Adrenal gland (tissue), 5 donors: ENCODE measurements at regions not wholly inside any gene's neighbourhood (a gene's known extent, or its start where the extent isn't known, plus 50 kb on each side); places are given as distances from the start of the nearest gene placed in this dataset.

ENCODE experiments used
- POLR2A ChIP-seq, 2 donors: fragments of 450-650 bp; IDR thresholded peaks; one replicate each; pipeline ENCODE4 v1.6.1; 2017; ENCODE audit warnings: antibody characterized with exemption in 2 of 2, mild to moderate bottlenecking in 2 of 2, moderate library complexity in 1 of 2
- TF ChIP-seq, protein P1 (sequence below), 6 experiments: fragments of 450-650 bp in 4 of 6; fragments of 200-600 bp in 2 of 6; sonication (generic) in 1 of 6; IDR thresholded peaks; 1 replicate in 5 of 6; 2 replicates in 1 of 6; pipeline versions ENCODE4 v1.5.1 to v1.8.0; 2016 to 2021; ENCODE audit warnings: antibody characterized with exemption in 6 of 6, mild to moderate bottlenecking in 2 of 6, moderate library complexity in 1 of 6
- donor health status: DM: no; HTN: no; CAD: no.

DNA sequence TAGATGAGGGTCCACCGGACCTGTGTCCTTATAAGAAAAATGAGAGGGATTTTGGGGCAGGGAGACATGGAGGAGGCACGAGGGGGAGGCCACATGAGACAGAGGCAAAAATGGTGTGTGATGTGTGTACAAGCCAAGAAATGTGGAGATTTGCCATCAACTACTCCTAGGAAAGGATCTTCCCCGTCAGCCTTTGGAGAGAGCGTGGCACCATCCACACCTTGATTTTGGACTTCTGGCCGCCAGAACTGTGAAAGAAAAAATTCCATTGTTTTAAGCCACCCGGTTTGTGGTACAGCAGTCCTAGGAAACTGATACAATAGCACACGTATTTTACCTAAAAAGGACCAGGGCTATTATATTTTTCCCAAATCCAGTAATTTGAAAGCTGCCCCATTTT is 829.0 kb upstream of the SALL3 start:
- TF ChIP-seq, protein P1, sequence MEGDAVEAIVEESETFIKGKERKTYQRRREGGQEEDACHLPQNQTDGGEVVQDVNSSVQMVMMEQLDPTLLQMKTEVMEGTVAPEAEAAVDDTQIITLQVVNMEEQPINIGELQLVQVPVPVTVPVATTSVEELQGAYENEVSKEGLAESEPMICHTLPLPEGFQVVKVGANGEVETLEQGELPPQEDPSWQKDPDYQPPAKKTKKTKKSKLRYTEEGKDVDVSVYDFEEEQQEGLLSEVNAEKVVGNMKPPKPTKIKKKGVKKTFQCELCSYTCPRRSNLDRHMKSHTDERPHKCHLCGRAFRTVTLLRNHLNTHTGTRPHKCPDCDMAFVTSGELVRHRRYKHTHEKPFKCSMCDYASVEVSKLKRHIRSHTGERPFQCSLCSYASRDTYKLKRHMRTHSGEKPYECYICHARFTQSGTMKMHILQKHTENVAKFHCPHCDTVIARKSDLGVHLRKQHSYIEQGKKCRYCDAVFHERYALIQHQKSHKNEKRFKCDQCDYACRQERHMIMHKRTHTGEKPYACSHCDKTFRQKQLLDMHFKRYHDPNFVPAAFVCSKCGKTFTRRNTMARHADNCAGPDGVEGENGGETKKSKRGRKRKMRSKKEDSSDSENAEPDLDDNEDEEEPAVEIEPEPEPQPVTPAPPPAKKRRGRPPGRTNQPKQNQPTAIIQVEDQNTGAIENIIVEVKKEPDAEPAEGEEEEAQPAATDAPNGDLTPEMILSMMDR (IDR thresholded peaks at IDR 0.05): no peak
- TF ChIP-seq POLR2A (IDR thresholded peaks at IDR 0.05): no peak
